GM18907 (cell line): ENCODE measurements at regions not wholly inside any gene's neighbourhood (a gene's known extent, or its start where the extent isn't known, plus 50 kb on each side); places are given as distances from the start of the nearest gene placed in this dataset.

Experiments used
- ATAC-seq: cut with Tn5 transposase; IDR thresholded peaks from one replicate; pipeline ENCODE4 v1.9.1; 2021; ENCODE audit warnings: mild to moderate bottlenecking, moderate library complexity; ENCODE audit not compliant: unreplicated experiment

- no peak for ATAC-seq
Measured at GRCh38 chr1:5717031-5717682, 275.1 kb downstream of the NPHP4 start.

DNA sequence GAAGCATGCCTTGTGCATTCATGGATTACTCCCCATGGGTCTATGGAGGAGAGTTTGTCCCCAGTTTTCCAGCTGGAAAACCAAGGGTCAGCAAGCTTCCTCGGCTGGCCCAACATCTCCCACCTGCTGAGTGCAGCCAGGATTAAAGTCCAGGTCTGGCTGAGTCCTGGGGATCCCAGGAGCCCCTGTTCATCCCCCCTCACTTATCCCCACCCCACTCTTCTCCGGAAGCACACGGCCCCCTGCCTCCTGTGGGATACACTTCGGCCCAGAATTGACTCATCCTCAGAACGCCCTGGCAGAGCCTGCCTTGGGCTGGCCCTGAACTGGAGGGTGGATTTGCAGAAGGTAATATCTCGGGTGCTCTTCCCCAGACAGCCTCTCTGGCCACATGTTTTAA, 276.1 kb downstream of the NPHP4 start:
- ATAC-seq, result no peak

- no peak for ATAC-seq
Measured at GRCh38 chr1:5713101-5714010, 278.9 kb downstream of the NPHP4 start.

DNA sequence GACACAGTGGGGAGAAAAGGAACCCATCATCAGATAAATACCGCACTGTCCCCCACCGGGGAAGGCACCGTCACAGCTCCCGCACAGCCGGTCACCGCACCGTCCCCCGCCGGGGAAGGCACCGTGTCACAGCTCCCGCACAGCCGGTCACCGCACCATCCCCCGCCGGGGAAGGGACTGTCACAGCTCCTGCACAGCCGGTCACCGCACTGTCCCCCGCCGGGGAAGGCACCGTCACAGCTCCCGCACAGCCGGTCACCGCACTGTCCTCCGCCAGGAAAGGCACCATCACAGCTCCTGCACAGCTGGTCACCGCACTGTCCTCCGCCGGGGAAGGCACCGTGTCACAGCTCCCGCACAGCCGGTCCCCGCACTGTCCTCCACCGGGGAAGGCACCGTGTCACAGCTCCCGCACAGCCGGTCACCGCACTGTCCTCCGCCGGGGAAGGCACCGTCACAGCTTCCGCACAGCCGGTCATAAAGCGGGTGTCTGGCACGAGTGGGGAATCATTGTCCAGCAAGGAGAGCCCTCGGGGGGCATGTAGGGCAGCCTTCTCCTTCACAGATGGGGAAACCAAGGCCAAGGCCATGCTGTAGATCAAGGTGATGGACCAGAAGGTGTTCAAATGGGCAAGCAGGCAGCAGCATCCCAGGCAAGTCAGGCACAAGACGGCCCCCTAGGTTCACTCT, 280.1 kb downstream of the NPHP4 start:
- ATAC-seq, result no peak

DNA sequence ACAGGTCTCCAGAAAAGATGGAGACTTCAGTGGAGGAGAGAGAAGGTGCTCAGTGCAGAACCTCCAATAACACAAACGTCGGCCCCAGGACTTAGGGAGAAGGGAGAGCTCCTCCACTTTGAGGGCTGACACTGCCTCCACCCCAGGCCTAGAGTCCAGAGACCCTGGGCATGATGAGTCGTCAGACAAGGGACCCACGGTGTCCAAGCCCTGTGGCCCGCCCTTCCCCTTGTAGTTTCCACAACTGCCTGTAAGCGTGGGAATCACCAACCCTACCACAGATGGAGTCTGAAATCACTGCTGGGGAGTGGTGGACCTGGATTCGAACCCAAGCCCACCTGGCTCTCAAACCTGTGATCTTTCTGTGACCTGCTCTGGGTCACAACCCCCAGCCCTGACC, 281.1 kb downstream of the NPHP4 start:
- no peak for ATAC-seq

DNA sequence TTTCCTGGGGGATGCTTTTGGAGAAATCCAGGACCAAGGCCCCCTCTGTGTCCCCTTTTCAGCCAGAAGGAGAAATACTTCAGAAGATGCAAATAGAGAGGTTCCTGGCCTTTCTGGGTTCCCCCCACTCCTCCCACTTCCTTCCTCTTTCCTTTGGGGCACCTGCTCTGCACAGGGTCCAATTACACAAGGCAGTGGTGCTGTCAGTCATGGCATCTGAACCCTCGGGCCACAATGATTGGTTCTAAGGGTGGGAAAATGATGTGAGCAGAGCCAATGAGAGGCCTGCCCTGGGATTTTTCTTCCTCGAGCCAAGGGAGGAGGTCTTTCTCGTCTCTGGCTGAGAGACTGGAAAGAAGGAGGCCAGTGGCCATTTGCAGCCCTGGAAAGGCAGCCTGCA, 282.2 kb downstream of the NPHP4 start:
- no peak for ATAC-seq

- no peak for ATAC-seq
Measured at GRCh38 chr1:5709461-5709975, 282.7 kb downstream of the NPHP4 start.

DNA sequence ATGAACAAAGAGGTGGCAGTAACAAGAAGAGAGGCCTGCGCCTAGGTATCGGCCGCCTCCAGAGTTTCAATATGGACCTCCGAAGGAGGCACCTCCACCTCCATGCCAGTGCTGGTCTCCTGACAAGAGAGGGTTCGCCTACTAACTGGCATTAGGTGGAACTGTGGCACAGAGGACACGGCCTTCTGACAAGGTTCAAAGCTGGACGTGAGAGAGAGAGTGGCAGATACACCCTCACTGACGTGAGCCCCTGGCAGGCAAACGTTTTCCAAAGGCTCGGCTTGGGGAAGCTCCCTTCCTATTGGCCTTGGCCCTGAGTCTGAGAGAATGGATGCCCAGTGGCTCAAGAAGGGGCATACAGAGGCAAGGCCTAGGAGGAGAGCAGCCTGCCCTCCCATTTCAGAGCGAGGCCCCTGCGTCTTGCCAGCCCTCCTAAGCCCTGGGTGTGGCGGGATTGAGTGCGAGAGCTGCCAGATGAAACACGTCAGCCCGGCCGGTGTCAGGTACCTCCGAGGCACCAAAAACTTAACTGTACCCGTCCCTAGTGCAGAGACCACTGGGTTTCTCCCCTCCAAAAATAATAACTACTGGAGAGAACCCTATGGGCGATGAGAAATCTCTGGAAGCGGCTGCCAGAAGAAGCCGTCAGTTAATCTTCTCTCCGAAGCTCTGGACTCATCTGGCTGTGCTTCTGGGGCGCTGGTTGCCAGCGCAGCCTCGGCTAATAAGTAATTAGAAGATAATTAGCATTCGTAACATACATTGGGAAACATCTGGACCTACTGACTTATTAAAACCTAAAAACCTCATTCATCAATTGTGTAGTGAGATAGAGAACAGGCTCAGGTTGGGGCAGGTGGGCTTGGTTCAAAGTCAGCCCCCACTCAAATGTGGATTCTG, 283.6 kb downstream of the NPHP4 start:
- no peak for ATAC-seq

GRCh38 chr1:5707566-5708345, 284.5 kb downstream of the NPHP4 start:
- no peak for ATAC-seq

DNA sequence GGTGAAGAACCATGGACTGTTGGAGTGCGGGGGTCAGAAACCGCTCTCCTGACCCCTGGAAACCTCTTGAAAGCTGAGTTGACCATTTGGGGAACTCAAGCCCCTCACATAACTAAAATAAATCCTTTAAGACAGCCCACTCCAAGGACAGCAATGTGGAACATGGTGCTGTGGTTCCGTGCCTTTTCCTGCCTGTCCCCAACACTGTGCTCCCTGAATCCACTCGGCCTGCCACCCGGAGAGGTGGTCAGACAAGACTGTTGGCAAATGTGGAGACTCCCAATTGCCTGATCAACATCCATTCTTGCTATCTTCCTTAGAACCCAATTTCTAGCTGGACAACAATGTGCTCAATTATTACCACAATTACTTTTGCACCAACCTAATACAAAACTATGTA, 286.0 kb downstream of the NPHP4 start:
- no peak for ATAC-seq

DNA sequence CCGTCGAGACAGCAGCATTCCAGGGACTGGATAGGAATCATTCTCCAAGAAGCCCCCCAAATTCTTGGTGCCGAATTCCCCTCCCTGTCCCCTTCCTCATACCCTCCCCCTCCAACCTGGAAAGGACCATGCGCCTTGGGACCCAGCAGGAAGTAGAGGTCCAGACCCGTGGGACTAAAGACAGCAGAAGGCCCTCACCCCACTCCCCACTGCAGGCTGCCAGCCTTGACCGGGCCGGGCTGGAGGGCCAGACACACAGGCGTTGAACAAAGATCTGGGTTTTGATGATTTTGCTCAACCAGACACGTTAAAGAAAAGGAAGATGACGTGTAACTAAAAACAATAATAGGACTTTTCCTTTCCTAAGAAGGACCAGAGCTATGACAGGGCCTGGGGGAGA, 286.5 kb downstream of the NPHP4 start:
- no peak for ATAC-seq

DNA sequence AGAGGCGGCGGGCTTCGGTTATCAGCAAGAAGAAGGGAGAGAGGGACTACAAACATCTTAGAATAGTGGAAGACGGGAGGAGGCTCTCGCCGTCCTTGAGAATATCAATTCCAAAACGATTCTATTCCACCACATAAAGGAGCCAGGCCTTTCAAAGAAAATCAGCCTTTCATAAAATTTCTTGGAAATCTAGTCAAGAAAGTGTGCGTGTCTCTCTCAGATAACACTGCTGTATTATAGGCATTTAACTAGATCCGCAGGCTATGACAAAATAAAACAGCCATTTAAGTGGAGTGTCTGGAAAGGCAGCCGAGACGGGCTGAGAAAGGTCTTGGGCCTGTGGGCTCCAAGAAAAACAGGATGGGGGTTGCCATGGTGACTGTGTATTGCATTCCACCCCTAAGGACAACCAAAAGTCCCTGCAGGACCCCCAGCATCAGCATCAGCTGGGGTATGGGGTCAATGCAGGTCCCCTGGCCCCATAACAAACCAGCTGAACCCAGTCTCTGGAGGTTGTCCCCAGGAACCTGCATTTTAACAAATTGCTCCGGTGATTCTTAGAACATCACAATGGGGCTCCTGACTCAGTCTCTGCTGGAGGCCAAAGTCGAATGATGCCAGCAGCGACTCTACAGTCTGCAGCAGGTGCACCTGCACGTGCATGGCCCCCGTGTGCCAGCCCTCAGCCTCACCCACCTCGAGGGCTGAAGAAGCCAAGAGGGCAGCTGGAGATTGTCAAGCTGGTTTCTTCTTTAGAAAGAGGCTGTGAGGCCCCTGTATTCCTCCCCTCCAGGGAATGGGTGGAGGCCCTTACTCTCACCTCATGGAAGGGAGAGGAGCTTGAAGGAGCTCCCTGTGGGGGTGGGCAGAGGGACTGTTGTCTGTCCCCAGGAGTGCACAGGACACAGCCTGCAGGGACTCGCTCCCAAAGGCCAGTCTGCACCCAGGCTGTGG, 287.4 kb downstream of the NPHP4 start:
- no peak for ATAC-seq

GRCh38 chr1:5701642-5702041, 290.6 kb downstream of the NPHP4 start:
- no peak for ATAC-seq

GRCh38 chr1:5693568-5693967, 298.7 kb downstream of the NPHP4 start:
- ATAC-seq, result no peak

DNA sequence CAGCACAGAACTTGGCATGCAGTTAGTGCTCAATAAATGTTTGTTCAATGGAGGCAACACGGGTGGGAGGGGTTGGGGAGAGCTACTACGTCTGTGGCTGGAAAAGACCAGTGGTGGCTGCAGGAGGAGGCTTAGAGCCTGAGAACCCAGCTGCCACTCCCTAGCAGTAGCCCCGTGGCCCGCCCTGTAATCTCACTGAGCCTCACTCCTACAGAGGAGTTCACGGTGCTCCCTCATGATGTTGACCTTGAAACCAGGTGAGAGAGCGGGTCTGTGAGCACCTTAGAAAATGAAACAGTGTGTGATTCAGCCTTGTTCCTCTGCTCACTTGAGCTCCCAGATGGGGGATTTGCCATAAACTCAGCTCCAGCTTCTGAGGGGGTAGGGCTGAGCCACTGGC, 299.6 kb downstream of the NPHP4 start:
- no peak for ATAC-seq

- ATAC-seq, result no peak
Measured at GRCh38 chr1:5691795-5692509, 300.3 kb downstream of the NPHP4 start.

GRCh38 chr1:5690898-5691297, 301.3 kb downstream of the NPHP4 start:
- ATAC-seq, result no peak

- no peak for ATAC-seq
Measured at GRCh38 chr1:5690291-5690690, 301.9 kb downstream of the NPHP4 start.
